ENCODE measurements at regions not wholly inside any gene's neighbourhood (a gene's known extent, or its start where the extent isn't known, plus 50 kb on each side); places are given as distances from the start of the nearest gene placed in this dataset.

DNA sequence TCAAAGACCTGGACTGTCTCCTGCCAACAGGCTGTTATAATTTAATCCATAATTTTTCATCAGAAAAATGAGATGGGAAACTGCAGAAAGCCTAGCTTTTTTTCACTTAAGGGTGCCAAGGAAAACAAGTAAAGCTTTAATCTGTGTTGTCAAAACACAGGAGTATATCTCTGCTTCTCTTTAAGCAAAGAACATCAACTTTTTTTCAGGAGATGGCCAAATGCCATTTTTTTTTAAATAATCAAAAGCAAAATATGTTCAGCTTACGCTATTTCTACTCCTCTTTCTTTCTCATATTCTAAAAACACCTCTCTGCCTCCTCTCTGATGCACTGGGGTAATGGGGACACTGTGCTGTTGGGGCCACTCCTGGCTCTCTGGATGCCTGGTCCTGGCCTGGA, 73.1 kb upstream of the NXPH2 start:
- TF ChIP-seq, protein P1, sequence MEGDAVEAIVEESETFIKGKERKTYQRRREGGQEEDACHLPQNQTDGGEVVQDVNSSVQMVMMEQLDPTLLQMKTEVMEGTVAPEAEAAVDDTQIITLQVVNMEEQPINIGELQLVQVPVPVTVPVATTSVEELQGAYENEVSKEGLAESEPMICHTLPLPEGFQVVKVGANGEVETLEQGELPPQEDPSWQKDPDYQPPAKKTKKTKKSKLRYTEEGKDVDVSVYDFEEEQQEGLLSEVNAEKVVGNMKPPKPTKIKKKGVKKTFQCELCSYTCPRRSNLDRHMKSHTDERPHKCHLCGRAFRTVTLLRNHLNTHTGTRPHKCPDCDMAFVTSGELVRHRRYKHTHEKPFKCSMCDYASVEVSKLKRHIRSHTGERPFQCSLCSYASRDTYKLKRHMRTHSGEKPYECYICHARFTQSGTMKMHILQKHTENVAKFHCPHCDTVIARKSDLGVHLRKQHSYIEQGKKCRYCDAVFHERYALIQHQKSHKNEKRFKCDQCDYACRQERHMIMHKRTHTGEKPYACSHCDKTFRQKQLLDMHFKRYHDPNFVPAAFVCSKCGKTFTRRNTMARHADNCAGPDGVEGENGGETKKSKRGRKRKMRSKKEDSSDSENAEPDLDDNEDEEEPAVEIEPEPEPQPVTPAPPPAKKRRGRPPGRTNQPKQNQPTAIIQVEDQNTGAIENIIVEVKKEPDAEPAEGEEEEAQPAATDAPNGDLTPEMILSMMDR (IDR thresholded peaks at IDR 0.05; ENCODE audit: poor library complexity, severe bottlenecking) = no peak
- TF ChIP-seq EP300 (conservative IDR thresholded peaks at IDR 0.05; ENCODE audit: poor library complexity, severe bottlenecking) (no peak), POLR2AphosphoS5 (IDR thresholded peaks at IDR 0.05) (no peak), EZH2 (IDR thresholded peaks at IDR 0.05; ENCODE audit: borderline replicate concordance, insufficient read depth, low read length, poor library complexity, severe bottlenecking) (no peak), RAD21 (conservative IDR thresholded peaks at IDR 0.05) (no peak)
